Fibroblast of skin of abdomen (primary cell): ENCODE measurements at regions not wholly inside any gene's neighbourhood (a gene's known extent, or its start where the extent isn't known, plus 50 kb on each side); places are given as distances from the start of the nearest gene placed in this dataset.
A peak's percentile ranks its signal among the peaks of the same experiment; 100 is the strongest.
"Not testable (repeated sequence)": the region's sequence is repeated elsewhere in the genome, so short reads cannot be mapped to it uniquely, and the experiment has no call there.

Source experiments
- DNase-seq: peaks from one replicate; pipeline ENCODE4 v3.0.0-alpha.2; 2013

DNA sequence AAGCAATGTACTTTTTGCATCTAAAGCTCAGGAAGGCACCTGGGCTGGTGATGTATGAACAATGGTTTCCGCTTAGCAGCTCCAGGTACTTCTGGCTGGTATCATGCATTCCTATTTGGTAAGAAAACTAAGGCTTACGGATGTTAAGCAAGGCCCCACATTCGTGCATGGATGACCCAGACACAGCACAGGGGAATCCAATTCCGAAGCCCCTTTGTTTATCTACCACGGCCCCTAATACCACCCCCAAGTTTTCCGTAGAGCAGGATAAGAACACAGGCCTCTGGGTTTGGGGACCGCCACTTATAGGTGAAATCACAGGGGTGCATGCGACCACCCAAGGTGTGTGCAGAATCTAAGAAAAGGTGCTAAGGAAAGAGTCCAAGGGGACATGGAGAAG, 192.1 kb upstream of the ID2 start:
- DNase-seq: no peak

- DNase-seq: no peak
Observed at GRCh38 chr2:8490166-8490721, 191.6 kb upstream of the ID2 start.

GRCh38 chr2:8491296-8492027, 190.4 kb upstream of the ID2 start:
- no peak for DNase-seq

GRCh38 chr2:8494151-8494550, 187.7 kb upstream of the ID2 start:
- no peak for DNase-seq

- no peak for DNase-seq
Observed at GRCh38 chr2:8494589-8494988, 187.3 kb upstream of the ID2 start.

GRCh38 chr2:8495189-8495989, 186.5 kb upstream of the ID2 start:
- DNase-seq: no peak

GRCh38 chr2:8496079-8496478, 185.8 kb upstream of the ID2 start:
- no peak for DNase-seq

- DNase-seq: no peak
Observed at GRCh38 chr2:8496617-8497016, 185.2 kb upstream of the ID2 start.

GRCh38 chr2:8498994-8499393, 182.9 kb upstream of the ID2 start:
- no peak for DNase-seq

DNA sequence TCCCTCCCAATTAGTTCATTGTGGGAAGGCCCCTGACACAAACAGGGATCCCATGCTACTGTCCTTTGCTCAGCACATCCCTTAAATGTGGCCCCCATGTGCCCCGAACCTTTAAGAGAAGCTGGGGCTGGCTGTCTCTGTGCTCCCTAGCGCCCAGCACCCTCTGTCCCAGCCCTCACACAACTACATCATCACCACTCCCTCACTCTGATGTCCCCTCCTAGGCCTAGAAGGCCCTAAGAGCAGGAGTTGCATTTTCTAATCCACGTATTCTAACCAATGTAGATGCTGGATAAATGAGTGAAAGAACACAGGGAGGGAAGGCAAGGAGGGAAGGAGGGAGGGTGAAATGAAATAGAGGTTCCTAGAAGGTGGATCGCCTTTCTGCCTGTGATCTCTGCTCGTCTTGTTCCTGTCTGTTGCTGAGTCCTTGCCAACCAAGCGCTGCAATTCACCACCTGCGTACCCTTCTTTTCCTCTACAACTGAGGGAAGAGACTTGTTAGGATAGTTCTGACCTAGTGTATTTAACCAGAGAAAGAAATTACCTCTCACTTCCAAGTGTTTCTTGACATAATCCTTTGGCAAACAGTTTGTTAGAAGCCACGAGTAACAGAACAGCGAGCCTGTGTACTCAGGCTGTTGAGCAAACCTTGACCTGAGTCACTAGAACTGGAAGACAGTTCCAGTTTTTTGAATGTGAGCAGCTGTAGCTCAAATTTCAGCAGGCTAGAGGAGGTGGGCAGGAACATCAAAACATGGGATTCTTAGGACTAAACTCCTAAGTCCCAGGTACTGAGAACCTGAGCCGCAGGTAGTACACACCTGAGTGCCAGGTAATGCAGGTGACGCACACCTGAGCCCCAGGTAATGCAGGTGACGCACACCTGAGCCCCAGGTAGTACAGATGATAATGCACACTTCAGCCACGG, 181.5 kb upstream of the ID2 start:
- no peak for DNase-seq

- no peak for DNase-seq
Observed at GRCh38 chr2:8501061-8501720, 180.7 kb upstream of the ID2 start.

- DNase-seq: no peak
Observed at GRCh38 chr2:8502316-8502715, 179.5 kb upstream of the ID2 start.

DNA sequence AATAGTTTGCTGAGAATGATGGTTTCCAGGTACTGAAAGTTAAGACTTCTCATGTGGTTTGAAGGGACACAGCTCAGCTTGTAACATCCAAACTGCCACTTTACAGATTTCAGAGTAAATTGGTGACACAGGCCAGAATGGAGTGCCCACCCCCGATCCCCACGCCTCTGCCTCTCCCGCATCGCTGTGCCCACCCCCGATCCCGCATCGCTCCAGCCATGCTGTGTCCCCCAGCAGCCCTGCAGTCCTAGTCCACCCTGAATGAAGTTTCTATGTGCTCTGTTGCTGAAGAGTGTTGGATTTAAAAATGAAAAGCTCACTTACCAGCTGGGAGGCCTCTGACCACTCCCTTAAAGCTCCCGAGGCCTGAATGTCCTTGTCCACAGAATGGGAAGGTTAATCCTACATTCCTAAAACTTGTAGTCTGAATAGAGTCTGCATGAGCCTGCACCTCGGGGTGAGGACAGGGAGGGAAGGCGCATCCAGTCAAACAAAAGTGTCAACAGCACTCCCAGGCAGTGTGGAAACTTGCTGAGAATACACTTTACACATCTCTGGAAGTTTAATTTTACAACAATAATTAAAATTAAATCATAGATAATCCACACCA, 176.4 kb upstream of the ID2 start:
- no peak for DNase-seq

- DNase-seq: no peak
Observed at GRCh38 chr2:8506746-8507145, 175.1 kb upstream of the ID2 start.

DNA sequence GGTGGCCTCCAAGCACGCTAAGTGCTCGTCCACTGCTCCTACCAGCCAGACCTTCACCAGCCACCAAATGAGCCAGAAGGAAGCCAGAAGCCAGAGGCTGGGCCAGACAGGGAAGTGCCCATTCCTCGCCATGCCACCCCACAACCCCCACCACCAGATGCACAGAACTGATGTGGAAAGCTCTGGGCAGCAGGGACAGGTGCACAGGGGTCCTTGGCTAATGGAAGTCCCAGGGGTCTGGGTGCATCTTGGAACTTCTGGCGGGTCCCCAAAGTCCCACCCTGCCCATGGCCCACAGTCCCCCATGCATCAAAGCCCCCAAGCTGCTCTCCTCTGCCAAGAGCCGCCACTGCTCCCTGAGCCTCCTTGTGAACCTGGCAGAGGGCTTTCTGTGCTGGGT, 173.1 kb upstream of the ID2 start:
- DNase-seq: no peak

- DNase-seq: no peak
Observed at GRCh38 chr2:8509621-8510020, 172.2 kb upstream of the ID2 start.

- DNase-seq: not testable (repeated sequence)
Observed at GRCh38 chr2:8510055-8510454, 171.8 kb upstream of the ID2 start.

DNA sequence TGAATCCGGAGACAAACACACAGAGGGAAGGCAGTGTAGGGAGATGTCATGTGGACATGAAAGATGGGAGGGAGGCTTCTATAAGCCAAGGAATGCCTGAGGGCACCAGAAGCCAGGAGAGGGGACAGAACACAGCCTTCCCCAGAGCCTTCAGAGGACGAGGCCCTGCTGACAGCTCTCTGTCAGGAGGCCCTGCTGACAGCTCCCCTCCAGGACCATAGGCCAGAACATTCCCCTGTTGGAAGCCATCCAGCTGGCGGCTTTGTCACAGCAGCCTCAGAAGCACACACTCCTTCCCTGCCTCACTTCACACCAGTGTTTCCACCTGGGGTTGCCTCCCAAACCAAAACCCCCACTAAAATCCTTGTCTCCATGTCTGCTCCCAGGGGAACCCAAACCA, 171.3 kb upstream of the ID2 start:
- DNase-seq: no peak

GRCh38 chr2:8511868-8512612, 169.8 kb upstream of the ID2 start:
- peak; percentile 59 for DNase-seq

GRCh38 chr2:8513601-8514273, 168.1 kb upstream of the ID2 start:
- no peak for DNase-seq
